ENCODE measurements at regions not wholly inside any gene's neighbourhood (a gene's known extent, or its start where the extent isn't known, plus 50 kb on each side); places are given as distances from the start of the nearest gene placed in this dataset.

DNA sequence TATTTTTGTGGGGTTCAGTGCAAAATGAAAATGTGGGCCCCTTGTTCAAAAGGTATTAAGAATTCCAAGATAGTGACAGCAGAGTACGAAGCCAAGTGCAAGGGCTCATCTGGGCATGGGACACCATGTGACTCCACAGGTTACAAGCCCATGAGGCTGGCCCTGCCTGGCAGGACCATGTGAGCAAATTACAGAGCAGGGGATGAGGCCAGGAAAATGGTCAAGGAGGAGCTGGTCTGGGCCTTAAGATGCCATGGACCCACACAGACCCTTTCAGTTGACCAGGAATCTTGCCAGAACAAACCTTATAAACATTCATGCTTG is 86.9 kb downstream of the SNX5 start:
- Mint-ChIP-seq H3K36me3 (ENCODE audit: insufficient read depth) (no peaks in the 10 kb centered on the region), H3K27ac (no peak overlapping the region), H3K4me3 (ENCODE audit: low read depth) (no peak overlapping the region), H3K27me3 (peaks cover 31% of the 10 kb centered on the region), H3K9me3 (ENCODE audit: low read depth) (no peaks in the 10 kb centered on the region), H3K4me1 (ENCODE audit: low read depth) (peaks cover 5% of the 10 kb centered on the region)
- no peak for DNase-seq (ENCODE audit: low spot score, unreplicated experiment)
- no peak for TF ChIP-seq CTCF (IDR thresholded peaks at IDR 0.05; ENCODE audit: unreplicated experiment)

- Mint-ChIP-seq H3K36me3 (ENCODE audit: insufficient read depth) (no peaks in the 10 kb centered on the region), H3K27me3 (peaks cover 24% of the 10 kb centered on the region), H3K9me3 (ENCODE audit: low read depth) (no peaks in the 10 kb centered on the region), H3K27ac (no peak overlapping the region), H3K4me3 (ENCODE audit: low read depth) (no peak overlapping the region), H3K4me1 (ENCODE audit: low read depth) (peaks cover 13% of the 10 kb centered on the region)
- no peak for DNase-seq (ENCODE audit: low spot score, unreplicated experiment)
- TF ChIP-seq CTCF (IDR thresholded peaks at IDR 0.05; ENCODE audit: unreplicated experiment): no peak
These were observed 89.5 kb downstream of the SNX5 start for GRCh38 chr20:17878912-17879602.

DNA sequence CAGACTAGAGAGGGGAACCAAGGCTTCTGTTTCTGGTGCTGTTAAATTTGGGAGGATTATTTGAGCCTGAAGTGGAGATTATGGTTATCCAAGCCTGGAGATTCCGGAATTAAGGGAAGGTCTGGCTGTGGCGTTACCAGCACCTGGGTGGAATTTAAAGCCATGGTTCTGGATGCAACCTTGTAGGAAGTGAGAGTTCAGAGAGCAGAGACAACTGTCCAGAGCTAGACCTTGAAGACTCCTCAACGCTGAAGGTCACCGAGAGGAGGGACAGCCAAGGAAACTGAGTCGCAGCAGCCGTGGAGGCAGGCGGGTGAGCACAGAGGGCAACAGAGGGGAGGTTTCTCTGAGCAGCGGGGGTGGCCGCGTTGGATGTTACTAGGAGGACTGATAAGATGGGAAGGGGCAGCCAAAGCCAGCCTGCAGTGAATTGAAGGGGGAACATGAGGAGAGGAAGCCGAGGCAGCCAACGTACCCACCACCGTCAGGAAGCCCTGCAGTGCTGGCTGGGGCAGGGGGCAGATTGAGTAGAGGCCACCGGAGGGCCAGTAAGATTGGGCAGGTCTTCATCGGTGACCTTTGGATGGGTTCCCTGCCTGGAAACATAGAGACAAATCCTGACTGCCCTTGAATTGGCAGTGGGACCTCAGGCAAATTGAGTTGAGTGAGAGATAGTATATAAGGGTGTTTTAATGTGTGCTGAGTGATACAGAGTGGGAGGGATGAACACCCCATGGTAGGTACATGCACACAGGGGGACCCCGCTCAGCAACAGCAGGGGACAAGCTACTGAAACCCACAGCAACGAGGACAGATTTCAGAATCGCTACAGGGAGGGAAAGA is 90.3 kb downstream of the SNX5 start:
- DNase-seq (ENCODE audit: low spot score, unreplicated experiment): no peak
- no peaks in the 10 kb centered on the region for H3K9me3 Mint-ChIP-seq (ENCODE audit: low read depth)
- H3K27ac Mint-ChIP-seq: no peak overlapping the region
- no peak overlapping the region for H3K4me3 Mint-ChIP-seq (ENCODE audit: low read depth)
- H3K27me3 Mint-ChIP-seq: peaks cover 23% of the 10 kb centered on the region
- H3K36me3 Mint-ChIP-seq (ENCODE audit: insufficient read depth): no peaks in the 10 kb centered on the region
- TF ChIP-seq CTCF (IDR thresholded peaks at IDR 0.05; ENCODE audit: unreplicated experiment): no peak
- H3K4me1 Mint-ChIP-seq (ENCODE audit: low read depth): peaks cover 13% of the 10 kb centered on the region

DNA sequence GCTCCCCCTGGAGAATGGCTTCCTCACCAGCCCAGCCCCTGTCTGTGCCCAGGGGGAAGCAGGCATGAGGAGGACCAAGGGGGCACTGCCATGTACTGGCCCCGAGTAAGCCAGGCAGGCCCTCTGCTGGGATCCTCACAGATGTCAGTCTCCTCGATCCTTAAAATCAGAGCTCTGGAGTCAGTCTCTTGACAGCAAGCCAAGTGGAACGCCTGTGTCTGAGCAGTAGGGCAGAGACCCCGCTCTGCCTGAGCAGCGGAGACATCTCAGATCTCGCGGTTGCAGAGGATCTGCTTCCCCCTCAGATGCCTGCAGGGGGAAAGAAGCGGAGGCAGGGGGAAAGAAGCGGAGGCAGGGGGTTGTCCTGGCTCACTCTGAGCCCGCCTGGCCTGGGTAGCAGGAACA is 92.6 kb downstream of the SNX5 start:
- no peak for TF ChIP-seq CTCF (IDR thresholded peaks at IDR 0.05; ENCODE audit: unreplicated experiment)
- Mint-ChIP-seq H3K4me1 (ENCODE audit: low read depth) (peaks cover 16% of the 10 kb centered on the region), H3K36me3 (ENCODE audit: insufficient read depth) (no peaks in the 10 kb centered on the region), H3K9me3 (ENCODE audit: low read depth) (no peaks in the 10 kb centered on the region), H3K4me3 (ENCODE audit: low read depth) (no peak overlapping the region), H3K27me3 (peaks cover 19% of the 10 kb centered on the region), H3K27ac (no peak overlapping the region)
- DNase-seq (ENCODE audit: low spot score, unreplicated experiment): no peak

GRCh38 chr20:17875106-17875980 is 93.3 kb downstream of the SNX5 start:
- H3K36me3 Mint-ChIP-seq (ENCODE audit: insufficient read depth): no peaks in the 10 kb centered on the region
- no peak overlapping the region for H3K4me3 Mint-ChIP-seq (ENCODE audit: low read depth)
- no peak for DNase-seq (ENCODE audit: low spot score, unreplicated experiment)
- no peaks in the 10 kb centered on the region for H3K9me3 Mint-ChIP-seq (ENCODE audit: low read depth)
- H3K4me1 Mint-ChIP-seq (ENCODE audit: low read depth): peaks cover 16% of the 10 kb centered on the region
- TF ChIP-seq CTCF (IDR thresholded peaks at IDR 0.05; ENCODE audit: unreplicated experiment): no peak
- H3K27me3 Mint-ChIP-seq: peaks cover 22% of the 10 kb centered on the region
- H3K27ac Mint-ChIP-seq: no peak overlapping the region
